ENCODE measurements at regions not wholly inside any gene's neighbourhood (a gene's known extent, or its start where the extent isn't known, plus 50 kb on each side); places are given as distances from the start of the nearest gene placed in this dataset.

DNA sequence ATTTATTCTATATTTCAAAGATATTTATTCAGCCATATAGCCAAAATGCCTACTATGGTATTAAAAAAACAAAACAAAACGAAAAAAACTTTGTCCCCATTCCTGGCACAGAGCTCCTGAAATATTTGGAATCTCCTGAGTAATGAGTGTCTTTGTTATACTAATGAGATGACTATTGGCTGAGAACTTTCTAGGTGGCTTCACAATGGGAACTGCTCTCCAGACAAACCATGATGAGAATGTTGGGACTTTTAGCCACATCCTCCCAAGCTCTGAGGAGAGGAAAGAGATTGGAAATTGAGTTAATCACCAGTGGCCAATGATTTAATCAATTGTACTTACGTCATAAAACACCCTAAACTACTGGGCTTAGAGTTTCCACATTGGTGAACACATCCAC lies 631.8 kb upstream of the SETBP1 start:
- no peak for DNase-seq (ENCODE audit: low read depth)

GRCh38 chr18:44051026-44051425 lies 629.7 kb upstream of the SETBP1 start:
- no peak for DNase-seq (ENCODE audit: low read depth)

- DNase-seq (ENCODE audit: low read depth), result no peak
These were observed 626.2 kb upstream of the SETBP1 start for GRCh38 chr18:44054514-44054913.

- no peak for DNase-seq (ENCODE audit: low read depth)
These were observed 620.5 kb upstream of the SETBP1 start for GRCh38 chr18:44060197-44060596.

DNA sequence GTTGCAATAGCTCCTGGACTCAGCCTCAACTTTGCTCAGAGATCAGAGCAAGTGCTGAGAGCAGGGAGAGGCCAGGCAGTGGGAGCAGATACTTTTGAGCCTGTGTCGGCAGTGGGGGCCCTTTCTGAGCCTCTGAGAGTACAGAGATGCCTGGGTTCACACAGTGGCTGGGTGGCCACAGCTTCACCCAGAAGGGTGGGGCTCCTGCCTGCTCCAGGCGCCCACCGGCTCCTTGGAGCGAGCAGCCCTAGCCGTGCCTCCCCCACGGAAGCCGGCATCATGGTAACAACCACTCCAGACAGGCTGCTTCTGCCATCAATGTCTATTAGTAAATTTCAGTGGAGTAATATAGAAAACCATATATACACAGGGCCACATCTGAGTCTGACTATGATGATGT lies 619.2 kb upstream of the SETBP1 start:
- no peak for DNase-seq (ENCODE audit: low read depth)

- no peak for DNase-seq (ENCODE audit: low read depth)
These were observed 618.3 kb upstream of the SETBP1 start for GRCh38 chr18:44062345-44062744.

DNA sequence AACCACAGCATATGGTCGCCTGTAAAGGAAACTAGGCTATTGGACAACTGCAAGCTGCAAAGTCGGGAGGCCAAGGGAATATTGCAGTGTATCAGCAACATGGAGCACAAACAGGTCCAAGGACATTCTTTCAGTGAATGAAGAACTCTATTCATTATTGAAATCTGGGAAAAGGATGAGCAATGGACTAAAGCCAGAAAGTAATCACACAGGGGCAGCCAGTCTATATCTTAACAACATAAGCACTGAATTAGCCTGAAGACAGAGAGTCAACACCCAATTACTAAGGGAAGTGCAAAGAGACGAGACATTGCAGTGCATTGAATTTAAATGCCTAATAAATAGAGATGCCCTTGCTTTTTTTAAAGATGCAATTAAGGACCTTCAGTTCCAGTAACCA lies 615.5 kb upstream of the SETBP1 start:
- no peak for DNase-seq (ENCODE audit: low read depth)

- no peak for DNase-seq (ENCODE audit: low read depth)
These were observed 614.1 kb upstream of the SETBP1 start for GRCh38 chr18:44066541-44066940.

GRCh38 chr18:44067186-44067585 lies 613.5 kb upstream of the SETBP1 start:
- no peak for DNase-seq (ENCODE audit: low read depth)

GRCh38 chr18:44075038-44075437 lies 605.6 kb upstream of the SETBP1 start:
- no peak for DNase-seq (ENCODE audit: low read depth)

- no peak for DNase-seq (ENCODE audit: low read depth)
These were observed 601.1 kb upstream of the SETBP1 start for GRCh38 chr18:44079606-44080005.

- DNase-seq (ENCODE audit: low read depth), result no peak
These were observed 600.6 kb upstream of the SETBP1 start for GRCh38 chr18:44080054-44080453.

- no peak for DNase-seq (ENCODE audit: low read depth)
These were observed 591.0 kb upstream of the SETBP1 start for GRCh38 chr18:44089732-44090131.

DNA sequence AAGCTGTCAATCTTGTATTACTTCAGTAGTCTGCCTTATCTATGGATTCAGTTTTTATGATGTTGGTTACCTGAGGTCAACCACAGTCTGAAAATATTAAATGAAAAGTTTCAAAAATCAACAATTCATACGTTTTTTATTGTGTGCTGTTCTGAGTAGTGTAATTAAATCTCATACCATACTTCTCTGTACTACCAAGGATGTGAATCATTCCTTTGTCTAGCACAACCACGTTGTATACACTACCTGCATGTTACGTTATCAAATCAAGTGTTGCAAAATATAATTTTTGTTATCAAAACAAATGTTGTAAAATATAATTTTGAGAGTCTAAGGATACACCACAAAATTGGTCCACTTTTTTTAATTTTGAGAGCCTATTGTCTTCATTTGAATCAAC lies 590.2 kb upstream of the SETBP1 start:
- no peak for DNase-seq (ENCODE audit: low read depth)

DNA sequence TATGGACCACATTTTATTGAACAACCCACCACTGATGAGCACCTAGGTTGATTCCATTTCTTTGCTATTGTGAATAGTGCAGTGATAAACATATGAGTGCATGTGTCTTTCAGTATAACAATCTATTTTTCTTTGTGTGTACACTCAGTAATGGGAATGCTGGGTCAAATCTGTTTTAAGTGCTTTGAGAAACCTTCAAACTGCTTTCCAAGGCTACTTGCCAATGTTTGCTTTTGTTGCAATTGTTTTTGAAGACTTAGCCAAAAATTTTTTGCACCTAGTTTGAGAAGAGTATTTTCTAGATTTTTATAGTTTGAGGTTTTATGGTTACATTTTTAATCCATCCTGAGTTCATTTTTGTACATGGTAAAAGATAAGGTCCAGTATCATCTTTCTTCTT lies 587.4 kb upstream of the SETBP1 start:
- no peak for DNase-seq (ENCODE audit: low read depth)

DNA sequence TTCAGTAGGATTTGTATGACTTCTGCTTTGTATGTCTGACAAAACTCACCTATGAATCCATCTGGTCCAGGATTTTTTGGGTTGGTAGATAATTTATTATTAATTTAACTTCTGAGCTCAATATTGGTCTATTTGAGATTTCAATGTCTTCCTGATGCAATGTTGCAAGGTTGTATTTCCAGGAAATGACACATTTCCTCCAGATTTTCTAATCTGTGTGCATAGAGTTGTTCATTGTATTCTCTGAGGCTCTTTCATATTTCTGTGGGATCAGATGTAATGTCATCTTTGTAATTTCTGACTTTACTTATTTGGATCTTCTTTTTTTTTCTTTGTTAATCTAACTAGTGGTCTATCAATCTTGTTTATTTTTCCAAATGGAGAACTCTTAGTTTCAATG lies 584.7 kb upstream of the SETBP1 start:
- DNase-seq (ENCODE audit: low read depth), result no peak

GRCh38 chr18:44098551-44099098 lies 582.1 kb upstream of the SETBP1 start:
- DNase-seq (ENCODE audit: low read depth), result no peak

DNA sequence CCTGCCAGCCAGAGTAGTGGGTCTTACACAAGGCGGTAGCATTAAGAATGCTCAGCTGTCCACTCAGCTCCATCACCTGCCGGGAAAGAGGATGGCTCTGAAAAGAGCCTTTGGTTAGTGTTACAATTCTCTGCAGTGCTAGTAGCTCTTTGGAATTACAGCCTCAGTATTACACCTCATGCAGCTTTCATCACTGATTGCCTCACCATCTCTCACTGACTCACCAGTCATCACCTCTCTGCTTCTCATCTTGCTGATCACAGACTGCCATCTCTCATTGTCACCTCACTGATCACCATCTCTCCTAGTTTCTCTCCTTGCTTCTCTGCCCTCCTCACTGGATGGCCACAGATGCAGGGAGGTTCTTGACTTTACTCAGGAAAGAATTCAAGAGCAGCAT lies 573.5 kb upstream of the SETBP1 start:
- no peak for DNase-seq (ENCODE audit: low read depth)

DNA sequence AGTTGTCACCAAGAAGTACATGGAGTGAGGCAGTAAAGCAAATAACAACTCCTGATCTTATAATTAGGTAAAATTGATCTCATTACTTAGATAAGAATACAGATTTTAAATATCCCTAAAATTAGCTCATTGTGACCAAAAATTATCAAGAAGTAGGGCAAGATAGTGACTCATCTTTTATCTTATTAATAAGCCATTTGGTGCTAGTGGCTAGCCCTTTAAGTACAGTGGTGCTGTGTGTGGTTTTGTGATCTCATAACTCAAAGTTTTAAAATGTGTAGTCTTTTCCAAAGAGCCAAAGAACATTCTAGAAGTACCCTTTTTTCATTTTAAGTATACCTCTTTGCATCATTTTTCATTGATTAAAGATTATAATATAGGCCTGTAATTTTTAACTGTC lies 569.4 kb upstream of the SETBP1 start:
- DNase-seq (ENCODE audit: low read depth), result no peak

DNA sequence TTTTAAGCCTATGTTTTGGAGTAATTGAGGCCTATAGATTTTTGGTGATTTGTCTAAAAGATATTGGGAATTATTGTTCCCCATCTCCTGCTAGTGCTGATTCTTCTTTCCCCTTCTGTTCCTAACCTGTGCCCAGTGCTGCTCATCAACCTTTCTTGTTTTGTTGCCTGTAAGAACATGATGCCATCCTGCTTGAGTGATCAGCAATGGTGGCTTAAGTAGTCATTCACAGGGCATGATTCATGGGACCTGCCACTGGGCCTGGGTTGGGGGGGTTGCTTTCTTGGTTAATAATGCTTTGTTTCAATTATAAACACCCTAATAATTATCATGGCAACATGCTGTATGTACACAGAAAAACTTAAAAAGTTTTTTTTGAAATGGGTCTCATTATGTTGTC lies 562.9 kb upstream of the SETBP1 start:
- DNase-seq (ENCODE audit: low read depth), result no peak

DNA sequence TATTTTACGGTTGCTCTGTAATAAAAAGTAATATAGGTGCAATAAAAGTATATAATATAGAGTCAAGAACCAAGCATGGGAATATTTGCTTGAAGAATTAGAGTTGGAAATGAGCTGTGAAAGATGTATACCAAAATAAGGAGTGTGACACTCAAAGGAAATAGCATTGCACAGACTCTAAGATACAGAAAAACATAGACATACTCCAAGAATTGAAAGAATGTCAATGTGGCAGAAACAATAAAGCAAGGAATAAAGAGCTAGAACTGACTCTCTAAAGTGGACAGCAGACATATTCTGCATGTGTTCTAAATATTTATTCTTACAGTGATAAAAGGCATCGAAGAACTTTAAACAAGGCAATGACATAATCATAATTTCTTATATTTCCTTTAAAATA lies 561.1 kb upstream of the SETBP1 start:
- no peak for DNase-seq (ENCODE audit: low read depth)

- DNase-seq (ENCODE audit: low read depth), result no peak
These were observed 556.9 kb upstream of the SETBP1 start for GRCh38 chr18:44123743-44124142.

GRCh38 chr18:44125446-44125845 lies 555.2 kb upstream of the SETBP1 start:
- DNase-seq (ENCODE audit: low read depth), result peak; percentile 19

DNA sequence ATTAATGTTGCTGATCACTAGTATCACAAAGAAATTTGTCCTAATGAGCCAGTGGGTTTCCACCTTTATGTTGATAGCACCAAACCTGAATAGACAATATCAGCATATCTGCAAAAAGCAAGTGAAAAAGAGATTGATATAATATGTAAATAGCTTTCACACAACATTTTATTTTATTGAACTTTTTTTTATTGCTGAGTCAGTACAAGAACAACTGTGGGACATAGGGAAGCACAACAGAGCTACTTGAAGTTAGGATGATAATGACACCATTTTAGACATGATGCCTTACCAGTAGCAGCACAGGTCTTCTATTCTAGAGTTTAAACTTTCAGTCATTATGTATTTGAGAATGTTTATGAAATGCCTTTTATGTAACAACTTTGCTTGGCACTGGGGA lies 554.1 kb upstream of the SETBP1 start:
- no peak for DNase-seq (ENCODE audit: low read depth)

- DNase-seq (ENCODE audit: low read depth), result no peak
These were observed 552.3 kb upstream of the SETBP1 start for GRCh38 chr18:44128365-44128764.
